Non-pigmented ciliary epithelial cell (primary cell): ENCODE measurements at regions not wholly inside any gene's neighbourhood (a gene's known extent, or its start where the extent isn't known, plus 50 kb on each side); places are given as distances from the start of the nearest gene placed in this dataset.

ENCODE experiments used
- DNase-seq: peaks from one replicate; pipeline ENCODE4 v3.0.0-alpha.2; 2010; ENCODE audit warnings: low read depth

GRCh38 chr9:82498541-82499317 lies 510.2 kb downstream of the SPATA31D1 start:
- no peak for DNase-seq

- DNase-seq: no peak
These were observed 510.8 kb downstream of the SPATA31D1 start for GRCh38 chr9:82499337-82499736.

GRCh38 chr9:82504620-82505019 lies 516.0 kb downstream of the SPATA31D1 start:
- DNase-seq: no peak

GRCh38 chr9:82511626-82512025 lies 523.1 kb downstream of the SPATA31D1 start:
- no peak for DNase-seq

GRCh38 chr9:82512728-82513127 lies 524.2 kb downstream of the SPATA31D1 start:
- DNase-seq: no peak

- DNase-seq: no peak
These were observed 524.7 kb downstream of the SPATA31D1 start for GRCh38 chr9:82513242-82513751.

GRCh38 chr9:82513976-82514735 lies 525.6 kb downstream of the SPATA31D1 start:
- DNase-seq: no peak

GRCh38 chr9:82518868-82519267 lies 530.3 kb downstream of the SPATA31D1 start:
- no peak for DNase-seq

GRCh38 chr9:82519332-82519731 lies 530.8 kb downstream of the SPATA31D1 start:
- no peak for DNase-seq

- no peak for DNase-seq
These were observed 535.8 kb downstream of the SPATA31D1 start for GRCh38 chr9:82524407-82524806.

GRCh38 chr9:82526577-82526976 lies 536.4 kb downstream of the RASEF start:
- no peak for DNase-seq

GRCh38 chr9:82531795-82532194 lies 531.1 kb downstream of the RASEF start:
- no peak for DNase-seq

GRCh38 chr9:82532504-82533180 lies 530.3 kb downstream of the RASEF start:
- no peak for DNase-seq

- no peak for DNase-seq
These were observed 527.4 kb downstream of the RASEF start for GRCh38 chr9:82535432-82535998.

GRCh38 chr9:82538634-82539033 lies 524.3 kb downstream of the RASEF start:
- DNase-seq: no peak

- DNase-seq: no peak
These were observed 523.8 kb downstream of the RASEF start for GRCh38 chr9:82539146-82539545.

GRCh38 chr9:82539856-82540579 lies 522.9 kb downstream of the RASEF start:
- DNase-seq: no peak

- no peak for DNase-seq
These were observed 519.2 kb downstream of the RASEF start for GRCh38 chr9:82543726-82544125.

GRCh38 chr9:82546136-82546535 lies 516.8 kb downstream of the RASEF start:
- no peak for DNase-seq

GRCh38 chr9:82547995-82548394 lies 514.9 kb downstream of the RASEF start:
- DNase-seq: no peak

- no peak for DNase-seq
These were observed 513.6 kb downstream of the RASEF start for GRCh38 chr9:82549174-82549821.
